ENCODE measurements at regions not wholly inside any gene's neighbourhood (a gene's known extent, or its start where the extent isn't known, plus 50 kb on each side); places are given as distances from the start of the nearest gene placed in this dataset.

- TF ChIP-seq TCF4 (CRISPR knock-in tag; IDR thresholded peaks at IDR 0.05; ENCODE audit: borderline replicate concordance), result no peak
- TF ChIP-seq PPARA (CRISPR knock-in tag; IDR thresholded peaks at IDR 0.05; ENCODE audit: borderline replicate concordance), result no peak
- no peak for TF ChIP-seq ZNF70 (CRISPR knock-in tag; IDR thresholded peaks at IDR 0.05)
- TF ChIP-seq, protein P1, sequence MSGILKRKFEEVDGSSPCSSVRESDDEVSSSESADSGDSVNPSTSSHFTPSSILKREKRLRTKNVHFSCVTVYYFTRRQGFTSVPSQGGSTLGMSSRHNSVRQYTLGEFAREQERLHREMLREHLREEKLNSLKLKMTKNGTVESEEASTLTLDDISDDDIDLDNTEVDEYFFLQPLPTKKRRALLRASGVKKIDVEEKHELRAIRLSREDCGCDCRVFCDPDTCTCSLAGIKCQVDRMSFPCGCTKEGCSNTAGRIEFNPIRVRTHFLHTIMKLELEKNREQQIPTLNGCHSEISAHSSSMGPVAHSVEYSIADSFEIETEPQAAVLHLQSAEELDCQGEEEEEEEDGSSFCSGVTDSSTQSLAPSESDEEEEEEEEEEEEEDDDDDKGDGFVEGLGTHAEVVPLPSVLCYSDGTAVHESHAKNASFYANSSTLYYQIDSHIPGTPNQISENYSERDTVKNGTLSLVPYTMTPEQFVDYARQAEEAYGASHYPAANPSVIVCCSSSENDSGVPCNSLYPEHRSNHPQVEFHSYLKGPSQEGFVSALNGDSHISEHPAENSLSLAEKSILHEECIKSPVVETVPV (CRISPR knock-in tag; IDR thresholded peaks at IDR 0.05), result no peak
- no peak for TF ChIP-seq ZFP30 (CRISPR knock-in tag; IDR thresholded peaks at IDR 0.05)
Observed at GRCh38 chr4:26099967-26100366, 185.9 kb downstream of the SMIM20 start.
